GM12872 (cell line): ENCODE measurements at regions not wholly inside any gene's neighbourhood (a gene's known extent, or its start where the extent isn't known, plus 50 kb on each side); places are given as distances from the start of the nearest gene placed in this dataset.

Source experiments
- TF ChIP-seq, protein P1 (sequence below): IDR thresholded peaks from 3 replicates; pipeline ENCODE4 v1.5.1; 2011; ENCODE audit warnings: low read depth, mild to moderate bottlenecking, low read length, moderate library complexity; ENCODE audit not compliant: insufficient read depth

DNA sequence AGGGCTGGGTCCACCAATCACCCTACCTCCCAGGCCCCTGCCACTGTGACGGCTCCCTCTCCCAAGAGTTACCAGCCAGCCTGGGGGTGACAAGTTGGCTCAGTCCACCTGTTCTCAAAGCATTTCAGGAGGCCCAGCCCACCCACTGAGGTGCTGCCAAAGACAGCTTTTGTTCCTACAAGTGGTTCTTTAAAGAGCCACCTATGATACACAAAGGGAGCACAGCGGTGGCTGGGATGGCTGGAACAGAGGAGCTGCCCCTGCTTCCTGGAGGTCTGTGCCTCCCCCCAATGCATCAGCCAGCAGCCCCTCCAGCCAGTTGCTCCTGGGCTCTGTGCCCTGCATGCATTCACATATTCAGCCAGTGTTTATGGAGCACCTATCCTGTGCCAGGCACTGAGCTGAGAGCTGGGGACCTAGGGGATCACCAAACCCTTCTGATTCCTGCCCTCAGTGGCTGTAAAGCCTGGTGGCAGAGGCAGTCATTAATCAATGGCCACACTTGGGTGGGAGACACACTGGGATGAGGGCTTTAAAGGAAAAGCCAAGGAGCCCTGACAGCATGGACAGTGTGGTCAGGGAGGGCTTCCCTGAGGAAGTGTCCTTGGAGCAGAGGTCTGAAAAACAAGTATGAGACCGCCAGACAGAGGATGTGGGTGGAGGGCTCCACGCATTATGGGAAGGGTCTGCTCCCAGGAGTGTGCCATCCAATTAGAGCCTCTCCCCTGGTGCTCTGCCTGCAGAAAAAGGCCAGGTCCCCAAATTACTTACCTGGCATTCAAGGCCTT lies 107.1 kb upstream of the LINGO1 start:
- TF ChIP-seq, protein P1, sequence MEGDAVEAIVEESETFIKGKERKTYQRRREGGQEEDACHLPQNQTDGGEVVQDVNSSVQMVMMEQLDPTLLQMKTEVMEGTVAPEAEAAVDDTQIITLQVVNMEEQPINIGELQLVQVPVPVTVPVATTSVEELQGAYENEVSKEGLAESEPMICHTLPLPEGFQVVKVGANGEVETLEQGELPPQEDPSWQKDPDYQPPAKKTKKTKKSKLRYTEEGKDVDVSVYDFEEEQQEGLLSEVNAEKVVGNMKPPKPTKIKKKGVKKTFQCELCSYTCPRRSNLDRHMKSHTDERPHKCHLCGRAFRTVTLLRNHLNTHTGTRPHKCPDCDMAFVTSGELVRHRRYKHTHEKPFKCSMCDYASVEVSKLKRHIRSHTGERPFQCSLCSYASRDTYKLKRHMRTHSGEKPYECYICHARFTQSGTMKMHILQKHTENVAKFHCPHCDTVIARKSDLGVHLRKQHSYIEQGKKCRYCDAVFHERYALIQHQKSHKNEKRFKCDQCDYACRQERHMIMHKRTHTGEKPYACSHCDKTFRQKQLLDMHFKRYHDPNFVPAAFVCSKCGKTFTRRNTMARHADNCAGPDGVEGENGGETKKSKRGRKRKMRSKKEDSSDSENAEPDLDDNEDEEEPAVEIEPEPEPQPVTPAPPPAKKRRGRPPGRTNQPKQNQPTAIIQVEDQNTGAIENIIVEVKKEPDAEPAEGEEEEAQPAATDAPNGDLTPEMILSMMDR: no peak

DNA sequence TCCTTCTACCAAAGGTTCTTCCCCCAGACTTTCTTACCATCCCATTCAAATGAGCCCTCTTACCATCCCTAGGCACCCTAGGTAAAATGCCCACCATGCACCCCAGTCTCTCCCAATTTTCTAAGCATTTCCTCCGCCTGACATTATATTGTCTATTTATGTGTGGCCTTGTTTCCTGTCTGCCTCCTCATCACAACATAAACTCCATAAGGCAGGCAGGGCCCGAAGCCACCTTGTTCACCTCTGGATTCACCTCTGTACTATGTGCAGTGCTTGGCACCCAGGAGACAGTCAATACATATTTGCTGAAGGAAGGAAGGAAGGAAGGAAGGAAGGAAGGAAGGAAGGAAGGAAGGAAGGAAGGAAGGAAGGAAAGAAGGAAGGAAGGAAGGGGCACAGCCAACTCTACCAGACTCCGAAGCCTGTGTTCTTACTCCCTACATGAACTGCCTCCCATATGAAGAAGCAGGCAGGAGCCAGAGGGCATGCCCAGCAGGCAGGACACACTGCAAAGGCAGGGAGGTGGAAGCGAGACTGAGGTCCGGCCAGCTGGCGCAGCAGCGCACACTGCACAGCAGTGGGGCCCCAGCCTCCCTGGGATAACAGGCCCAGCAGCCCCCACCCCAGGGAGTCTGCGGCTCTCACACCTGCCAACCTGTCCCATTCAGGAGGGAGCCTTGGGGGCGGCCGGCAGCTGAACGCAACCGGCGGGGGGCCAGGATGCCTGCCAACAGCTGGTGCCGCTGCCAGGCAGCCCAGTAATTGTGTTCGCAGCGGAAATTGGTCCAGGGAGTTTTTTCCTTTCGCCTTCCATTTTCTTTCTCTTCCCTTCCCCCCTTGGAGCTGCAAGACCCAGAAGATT lies 106.0 kb upstream of the LINGO1 start:
- TF ChIP-seq, protein P1: no peak

DNA sequence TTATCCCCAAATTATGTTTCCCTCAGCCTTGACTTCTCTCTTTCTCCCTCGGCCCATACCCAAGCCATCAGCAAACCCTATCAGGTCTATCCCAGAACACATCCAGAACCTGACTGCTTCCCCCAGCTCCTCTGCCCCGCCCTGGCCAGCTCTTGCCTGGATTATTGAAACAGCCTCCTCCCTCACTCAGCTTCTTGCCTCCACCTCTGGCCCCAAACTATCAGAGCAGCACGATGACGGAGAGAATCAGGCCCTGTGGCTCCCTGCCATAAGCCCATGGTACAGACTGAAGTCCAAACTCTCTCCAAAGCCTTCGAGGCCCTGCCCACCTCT lies 105.3 kb upstream of the LINGO1 start:
- TF ChIP-seq, protein P1: no peak

DNA sequence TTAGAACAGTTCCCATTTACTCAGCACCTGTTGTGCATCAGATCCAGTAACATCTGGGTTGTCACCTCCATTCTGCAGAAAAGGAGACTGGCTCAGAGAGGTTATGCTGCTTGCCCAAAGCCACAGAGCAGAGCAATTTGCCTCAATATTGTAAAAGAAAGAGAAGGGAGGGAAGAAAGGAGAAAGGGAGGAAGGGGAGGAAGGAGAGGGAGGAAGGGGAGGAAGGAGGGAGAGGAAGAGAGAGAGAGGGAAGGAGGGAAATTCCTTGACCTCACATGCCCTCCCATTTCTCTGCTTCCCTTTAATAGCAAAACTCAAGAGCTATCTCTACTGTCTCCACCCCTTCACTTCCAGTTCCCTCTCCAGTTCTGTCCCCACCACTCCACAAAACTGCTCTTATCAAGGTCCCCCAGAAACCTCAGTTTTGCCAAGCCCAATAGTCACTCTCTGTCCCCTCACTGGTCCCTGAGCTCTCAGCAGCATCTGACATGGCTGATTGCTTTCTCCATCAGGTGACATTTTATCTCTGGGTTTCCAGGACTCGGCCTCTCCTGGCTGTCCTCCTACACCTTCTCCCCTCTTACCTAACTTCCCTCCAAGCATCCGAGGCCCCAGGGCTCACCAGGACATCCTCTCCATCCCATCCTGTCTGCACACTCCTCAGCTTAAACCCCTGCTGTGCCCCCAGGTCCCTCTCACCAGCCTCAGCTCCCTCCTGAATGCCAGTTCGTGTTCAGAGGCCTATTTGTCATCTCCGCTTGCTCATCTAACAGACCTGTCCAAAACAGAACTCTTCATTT lies 104.7 kb upstream of the LINGO1 start:
- TF ChIP-seq, protein P1: no peak

DNA sequence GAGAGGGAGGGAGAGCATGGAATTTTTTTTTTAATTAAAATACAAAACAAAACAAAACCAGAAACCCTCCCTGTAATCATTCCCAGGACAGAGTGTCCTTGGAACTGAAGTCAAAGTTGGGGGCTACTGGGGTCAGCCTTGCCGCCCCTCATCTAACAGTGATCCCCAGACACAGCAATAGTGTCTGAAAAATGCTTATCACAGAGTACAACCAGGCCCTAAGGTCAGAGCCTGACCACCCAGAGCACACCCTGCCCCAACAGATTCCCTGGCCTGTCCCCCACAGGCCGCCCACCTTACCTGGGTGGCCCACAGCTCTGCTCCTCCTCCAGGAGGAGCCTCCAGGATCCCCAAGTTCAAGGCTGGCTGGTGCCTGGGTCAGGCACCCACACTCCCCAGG lies 101.6 kb upstream of the LINGO1 start:
- TF ChIP-seq, protein P1: no peak

DNA sequence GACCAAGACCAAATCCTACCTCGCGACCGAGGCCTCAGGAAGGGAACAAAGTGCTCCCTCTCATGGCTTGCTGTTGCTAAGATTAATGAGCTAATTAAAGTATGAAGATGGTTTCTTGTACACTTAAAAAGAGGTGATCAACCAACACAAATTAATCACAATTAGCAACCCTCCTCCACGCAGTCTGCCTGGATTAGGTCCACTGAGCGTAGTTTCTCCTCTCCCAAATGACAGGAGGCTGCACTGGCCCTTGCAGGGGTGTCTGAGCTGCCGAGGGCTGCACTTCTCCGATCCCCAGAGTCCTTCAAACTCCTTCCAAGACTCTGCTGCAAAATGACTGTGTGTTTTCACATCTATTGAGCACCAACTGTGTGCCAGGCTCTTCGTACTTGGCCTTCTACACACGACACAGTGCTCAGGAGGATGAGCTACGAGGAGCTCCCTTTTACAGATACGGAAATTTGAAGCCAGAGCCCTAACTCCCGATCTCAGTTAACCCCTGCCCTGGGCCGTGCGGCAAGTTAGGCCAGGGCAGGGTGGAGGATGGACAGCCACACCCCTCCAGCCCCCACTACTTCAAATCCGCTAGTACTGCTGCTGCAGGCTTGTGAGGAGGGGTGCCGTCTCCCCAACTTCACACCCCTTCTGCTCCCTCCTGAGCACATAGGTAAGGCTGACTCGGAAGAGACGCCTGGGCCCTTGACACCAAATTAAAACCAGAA lies 101.0 kb upstream of the LINGO1 start:
- TF ChIP-seq, protein P1: no peak
